T-helper 2 cell treated with Interferon-gamma antibody and Interleukin-4, amounts not matched to agents 100 ng/mL and 5 ng/mL, for 36 hours (primary cell): ENCODE measurements at regions not wholly inside any gene's neighbourhood (a gene's known extent, or its start where the extent isn't known, plus 50 kb on each side); places are given as distances from the start of the nearest gene placed in this dataset.
"Not testable (repeated sequence)": the region's sequence is repeated elsewhere in the genome, so short reads cannot be mapped to it uniquely, and the experiment has no call there.

Source experiments
- intact Hi-C: fragments of 100-400 bp; cut with micrococcal nuclease; formaldehyde crosslinking; loops from one replicate; pipeline ENCODE4 v1.15.1; 2023

DNA sequence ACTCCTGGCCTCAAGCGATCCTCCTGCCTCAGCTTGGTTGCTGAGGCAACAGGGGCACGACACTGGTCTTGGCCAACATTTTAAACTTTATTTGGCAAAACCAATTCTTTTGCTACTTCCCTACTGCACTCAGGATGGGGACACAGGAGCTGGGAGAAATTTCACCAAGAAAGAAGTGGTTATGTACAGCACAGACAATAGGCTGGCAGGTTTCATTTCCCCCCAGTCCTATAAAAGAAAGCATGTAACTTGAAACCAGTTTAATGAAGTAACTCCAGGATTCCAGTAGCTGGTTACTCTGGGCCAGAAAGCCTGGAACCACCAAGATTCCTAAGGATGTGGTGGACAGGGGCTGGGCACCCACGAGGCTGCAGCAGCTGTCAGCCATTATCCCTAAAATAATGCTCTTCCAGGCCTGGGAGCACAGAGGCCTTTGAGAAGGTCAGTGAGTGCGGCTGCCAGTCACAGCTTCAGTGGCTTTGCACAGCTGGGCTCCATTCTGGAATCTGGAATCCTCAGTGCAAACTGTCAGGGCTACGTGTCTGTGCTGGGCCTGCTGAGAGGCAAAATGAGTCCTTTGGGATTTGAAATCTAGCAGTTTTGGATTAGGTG, 142.3 kb upstream of the ITGA6 start:
- intact Hi-C loops = no loop called here

DNA sequence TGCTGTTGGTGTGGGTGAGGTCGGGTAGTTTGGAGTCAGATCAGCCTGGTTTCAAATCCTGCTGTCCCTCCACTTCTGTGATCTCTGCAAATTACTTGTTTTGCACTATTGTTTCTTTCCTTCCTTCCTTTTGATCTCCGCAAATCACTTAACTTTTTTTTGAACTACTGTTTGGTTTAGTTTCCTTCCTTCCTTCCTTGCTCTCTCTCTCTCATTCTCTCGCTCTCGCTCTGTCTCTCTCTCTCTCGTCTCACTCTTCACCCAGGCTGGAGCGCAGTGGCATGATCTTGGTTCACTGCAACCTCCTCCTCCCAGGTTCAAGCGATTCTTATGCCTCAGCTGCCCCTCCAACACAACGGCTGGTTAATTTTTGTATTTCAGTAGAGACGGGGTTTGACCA, 141.6 kb upstream of the ITGA6 start:
- intact Hi-C loops = no loop called here

DNA sequence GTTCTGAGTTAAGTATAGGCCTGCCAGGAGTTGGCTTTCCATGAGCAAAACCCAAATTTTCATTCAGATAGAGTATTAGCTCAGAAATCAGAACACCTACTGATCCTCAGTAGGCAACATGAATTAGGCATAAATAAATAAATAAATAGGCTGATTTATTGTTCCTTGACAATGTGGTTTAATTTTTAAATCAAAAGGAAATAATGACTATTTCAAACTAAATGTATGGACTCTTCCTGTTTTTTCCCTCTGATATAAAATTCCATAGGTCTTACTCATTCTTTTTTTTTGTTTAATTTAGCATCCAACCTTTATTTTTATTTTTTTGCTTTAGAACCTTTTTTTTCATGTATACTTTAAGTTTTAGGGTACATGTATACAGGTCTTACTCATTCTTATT, 140.2 kb upstream of the ITGA6 start:
- intact Hi-C loops = no loop called here

DNA sequence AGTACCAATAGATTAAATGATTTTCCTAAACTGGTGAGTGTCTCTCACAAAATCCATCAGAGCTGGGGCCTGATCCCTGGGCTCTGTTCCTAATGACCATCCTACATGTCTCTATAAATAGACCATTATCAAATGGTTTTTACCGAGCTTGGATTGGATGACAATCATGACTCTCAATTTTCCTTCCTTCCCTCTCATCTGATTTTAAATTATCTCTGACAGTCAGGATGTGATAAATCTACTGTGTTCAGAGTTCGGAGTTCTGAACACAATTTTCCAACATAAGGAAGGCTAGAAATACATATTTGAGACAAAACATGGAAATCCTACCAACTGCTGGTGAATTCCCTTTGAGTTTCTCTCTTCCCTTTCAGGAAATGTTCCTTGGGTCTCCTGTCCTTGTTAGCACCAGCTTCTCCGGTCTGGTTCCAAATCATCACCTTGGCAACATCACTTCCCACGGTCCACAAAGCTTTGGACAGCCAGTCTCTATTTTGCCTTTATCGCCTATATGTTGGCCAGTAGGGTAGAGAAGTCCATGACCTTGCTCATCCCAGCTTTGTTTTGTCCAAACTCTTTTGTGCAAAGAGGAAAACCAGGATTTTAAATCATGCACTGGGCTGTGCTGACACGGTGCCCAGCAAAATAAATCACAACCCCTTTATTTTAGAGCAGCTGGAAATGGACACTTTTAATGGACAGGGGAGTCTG, 139.6 kb upstream of the ITGA6 start:
- intact Hi-C loops = no loop called here

DNA sequence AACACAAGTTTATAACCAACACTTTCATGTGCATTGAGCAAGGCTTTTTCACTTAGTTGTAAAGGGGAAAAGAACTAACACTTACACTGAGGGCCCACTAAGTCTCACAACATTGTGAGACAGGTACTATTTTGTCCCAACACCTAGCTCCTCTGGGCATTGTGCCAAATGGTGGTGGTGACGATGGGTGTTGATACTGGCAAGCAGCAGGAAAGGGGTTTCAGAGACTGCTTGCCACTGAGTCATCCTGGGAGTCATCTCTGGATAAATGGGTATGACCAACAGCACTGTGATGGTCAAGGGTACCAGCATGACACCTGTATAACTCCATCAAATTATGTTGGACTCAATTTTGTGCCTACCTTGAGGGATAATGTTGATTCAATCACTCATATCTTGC, 138.8 kb upstream of the ITGA6 start:
- intact Hi-C loops = no loop called here

DNA sequence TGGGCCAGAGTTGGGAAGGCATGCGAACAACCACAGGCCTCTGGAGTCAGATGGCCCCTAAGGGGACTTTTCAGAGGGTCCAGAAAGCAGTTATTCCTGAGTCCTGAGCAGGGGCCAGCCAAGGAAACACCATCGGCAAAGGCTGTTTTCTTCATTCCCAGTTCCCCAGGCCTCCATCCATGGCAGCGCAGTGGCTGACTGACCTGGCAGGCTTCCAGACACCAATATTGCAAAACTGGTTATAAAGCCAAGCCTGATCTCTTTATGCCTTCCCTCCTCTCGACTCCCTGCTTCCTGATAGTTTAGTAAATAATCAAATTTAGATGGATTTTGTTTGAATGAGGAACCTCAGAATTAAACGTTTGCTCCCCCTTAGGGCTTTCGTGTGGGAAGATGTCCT, 133.4 kb upstream of the ITGA6 start:
- intact Hi-C loops = no loop called here

DNA sequence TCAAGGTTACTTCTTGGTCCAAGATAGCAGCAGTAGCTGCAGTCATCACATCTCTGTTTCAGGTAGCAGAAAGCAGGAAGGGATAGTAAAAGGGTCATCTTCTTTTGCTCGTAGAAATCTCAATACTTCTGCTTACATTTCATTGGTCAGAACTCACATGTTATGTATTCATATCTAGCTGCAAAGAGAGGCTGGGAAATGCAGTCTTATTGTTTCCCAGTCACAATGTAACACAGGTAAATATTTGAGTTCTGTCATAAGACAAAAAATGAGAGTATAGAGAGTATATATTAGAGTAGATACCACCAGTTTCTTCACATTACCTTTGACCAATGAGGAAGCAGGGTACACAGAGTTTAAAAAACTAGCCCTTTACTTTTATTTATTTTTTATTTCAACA, 132.4 kb upstream of the ITGA6 start:
- intact Hi-C loops = no loop called here

DNA sequence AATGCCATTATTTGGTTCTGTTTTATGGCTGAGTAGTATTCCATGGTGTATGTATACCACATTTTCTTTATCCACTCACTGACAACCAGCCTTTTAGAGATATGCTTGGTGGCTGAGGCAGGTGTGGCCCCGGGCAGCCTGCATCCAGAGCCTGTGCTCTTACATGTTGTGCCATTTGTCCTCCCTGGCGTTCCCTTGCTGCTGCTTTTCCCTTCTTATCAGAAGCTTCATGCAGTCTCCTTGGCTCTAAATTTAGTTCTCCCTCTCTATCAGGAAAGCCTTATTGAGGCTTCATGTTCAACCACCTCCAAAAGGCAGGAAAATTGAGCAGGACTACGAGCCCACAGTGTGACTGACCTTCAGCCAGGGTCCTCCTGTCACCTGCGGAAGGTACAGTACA, 131.7 kb upstream of the ITGA6 start:
- intact Hi-C loops = no loop called here

DNA sequence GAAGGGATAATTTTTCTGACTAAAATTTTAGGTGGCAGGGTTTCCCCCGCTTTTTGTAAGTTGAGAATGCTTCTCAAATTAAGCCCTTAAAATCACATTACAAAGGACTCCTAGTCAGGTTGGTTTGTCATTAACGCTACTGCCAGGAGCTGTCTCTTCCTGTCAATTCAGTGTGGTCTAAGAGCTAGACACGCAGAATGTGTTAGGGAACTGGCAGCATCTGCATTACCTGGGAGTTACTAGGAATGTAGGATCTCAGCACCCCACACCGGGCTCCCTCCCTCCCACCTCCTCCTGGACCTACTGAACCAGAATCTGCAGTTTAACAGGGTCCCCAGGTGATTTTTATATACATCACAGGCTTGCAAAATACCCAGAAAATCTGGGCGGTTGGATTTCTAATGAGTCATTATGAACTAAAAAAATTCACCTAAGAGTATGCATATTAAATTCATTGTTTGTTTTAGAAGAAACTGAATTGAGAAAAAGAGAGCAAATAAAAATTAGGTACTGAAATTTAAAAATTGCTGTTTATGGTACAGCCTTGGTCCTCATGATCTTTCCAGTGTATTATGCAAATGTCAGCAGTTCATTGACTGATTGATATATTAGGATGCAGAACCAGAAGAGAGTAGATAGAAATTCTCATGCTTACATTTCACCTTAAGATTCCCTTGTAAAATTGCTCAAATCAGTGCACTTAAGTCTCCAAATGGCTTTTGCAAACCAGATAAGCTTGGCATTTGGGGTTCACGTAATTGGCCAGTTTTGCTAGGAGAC, 130.9 kb upstream of the ITGA6 start:
- intact Hi-C loops = no loop called here

DNA sequence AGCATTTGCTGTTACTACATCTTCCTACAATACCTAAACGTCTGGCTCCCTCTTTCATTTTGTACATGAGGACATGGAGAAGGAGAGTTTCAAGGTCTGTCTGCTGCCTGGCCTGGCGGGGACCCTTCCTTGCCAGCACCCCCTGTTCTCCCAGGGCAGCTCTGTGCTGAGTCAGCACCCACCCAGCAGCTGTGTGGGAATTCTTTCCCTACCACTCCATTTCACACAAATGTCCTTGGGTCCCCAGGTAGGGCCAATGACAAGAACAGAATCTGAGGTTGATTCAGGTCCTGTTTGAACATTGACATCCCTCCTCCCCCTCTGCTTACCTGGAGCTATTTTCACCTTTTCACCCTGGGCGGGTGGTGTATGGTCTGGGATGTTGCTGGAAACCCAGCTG, 129.9 kb upstream of the ITGA6 start:
- intact Hi-C loops = no loop called here

DNA sequence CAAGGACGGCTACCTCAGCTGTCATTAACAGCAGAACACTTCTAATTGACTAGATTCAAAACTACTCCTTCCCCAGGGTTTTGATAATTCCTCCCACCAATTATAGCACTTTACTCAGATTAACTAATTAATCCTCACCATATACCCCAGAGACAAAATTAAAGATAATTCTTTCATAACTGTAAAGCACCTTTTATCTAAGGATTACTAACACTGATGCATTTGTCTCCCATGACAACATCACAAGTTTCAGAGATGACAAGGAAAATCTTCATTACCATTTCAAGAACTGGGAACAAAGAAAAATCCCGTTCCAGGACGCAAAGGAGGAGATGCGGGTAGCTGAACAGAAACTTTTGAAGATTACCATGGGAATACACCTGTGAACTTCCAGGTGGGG, 129.4 kb upstream of the ITGA6 start:
- intact Hi-C loops = no loop called here

DNA sequence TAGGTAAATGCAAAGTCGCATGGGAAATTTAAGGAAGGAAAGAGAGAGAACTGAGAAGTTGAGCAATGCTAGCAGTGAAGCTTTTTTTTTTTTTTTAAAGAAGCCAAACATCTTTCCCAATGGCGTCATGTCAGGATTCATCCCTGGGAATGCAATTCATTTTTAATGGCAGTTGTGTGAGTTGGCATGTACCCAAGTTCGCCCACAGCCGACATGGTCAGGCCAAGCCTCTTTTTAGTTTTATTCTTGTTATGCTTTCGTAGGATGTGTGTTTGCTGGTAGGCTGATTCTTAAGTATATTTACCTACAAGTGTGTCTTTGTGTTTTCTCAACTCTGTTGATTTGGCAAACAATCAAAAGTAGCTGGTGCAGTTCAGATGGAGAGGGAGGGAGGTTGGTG, 127.6 kb upstream of the ITGA6 start:
- intact Hi-C loops = no loop called here

DNA sequence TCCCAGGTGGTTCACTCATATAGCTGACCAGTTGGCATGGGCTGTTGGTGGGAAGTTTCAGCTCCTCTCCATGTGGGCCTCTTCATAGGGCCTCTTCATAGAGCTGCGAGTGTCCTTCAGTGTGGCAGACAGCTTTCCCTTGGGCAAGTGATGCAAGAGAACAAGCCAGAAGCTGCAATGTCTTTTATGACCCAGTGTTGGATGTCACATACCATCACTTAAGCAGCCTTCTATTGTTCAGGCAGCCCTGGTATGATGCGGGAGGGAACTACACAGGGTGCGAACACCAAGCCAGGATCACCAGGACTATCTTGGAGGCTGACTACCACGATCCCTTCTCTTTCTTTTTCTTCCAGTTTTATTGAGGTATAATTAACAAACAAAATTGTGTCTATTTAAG, 126.5 kb upstream of the ITGA6 start:
- intact Hi-C loops = no loop called here

DNA sequence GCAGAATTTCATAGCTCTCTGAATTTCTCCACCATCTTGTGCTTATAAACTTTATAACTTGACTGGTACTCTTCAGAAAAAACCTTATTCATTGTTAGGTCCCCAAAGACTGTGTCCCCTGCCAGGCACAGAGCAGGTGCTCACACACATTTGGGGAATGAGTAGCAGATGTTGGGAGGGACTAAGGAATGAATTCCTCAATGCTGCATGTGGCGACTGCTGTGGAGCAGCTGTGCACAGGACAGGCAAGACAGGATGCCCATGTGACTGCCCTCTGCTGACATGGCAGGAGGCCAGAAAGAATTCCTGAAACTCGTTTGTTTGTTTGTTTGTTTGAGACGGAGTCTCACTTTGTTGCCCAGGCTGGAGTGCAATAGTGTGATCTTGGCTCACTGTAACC, 122.3 kb upstream of the ITGA6 start:
- intact Hi-C loops = no loop called here

DNA sequence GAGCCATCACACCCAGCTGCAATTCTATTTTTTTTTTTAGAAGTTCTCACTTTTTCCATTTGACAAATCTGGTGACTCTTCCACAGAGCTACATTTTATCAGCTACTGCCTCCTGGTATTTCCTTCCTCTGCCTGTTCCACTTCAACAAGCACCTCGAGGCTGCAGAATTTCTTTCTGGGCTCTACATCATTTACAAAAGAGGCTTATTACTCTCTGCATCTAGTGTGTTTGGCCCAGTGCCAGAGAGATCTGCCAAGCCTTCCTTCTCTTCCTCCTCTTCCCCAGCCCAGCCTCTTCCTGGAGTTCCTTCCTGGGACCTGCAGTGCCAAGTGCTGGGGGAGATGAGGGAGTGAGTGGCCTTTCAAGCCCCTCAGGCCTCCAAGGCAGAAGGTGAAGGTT, 119.6 kb upstream of the ITGA6 start:
- intact Hi-C loops = no loop called here

DNA sequence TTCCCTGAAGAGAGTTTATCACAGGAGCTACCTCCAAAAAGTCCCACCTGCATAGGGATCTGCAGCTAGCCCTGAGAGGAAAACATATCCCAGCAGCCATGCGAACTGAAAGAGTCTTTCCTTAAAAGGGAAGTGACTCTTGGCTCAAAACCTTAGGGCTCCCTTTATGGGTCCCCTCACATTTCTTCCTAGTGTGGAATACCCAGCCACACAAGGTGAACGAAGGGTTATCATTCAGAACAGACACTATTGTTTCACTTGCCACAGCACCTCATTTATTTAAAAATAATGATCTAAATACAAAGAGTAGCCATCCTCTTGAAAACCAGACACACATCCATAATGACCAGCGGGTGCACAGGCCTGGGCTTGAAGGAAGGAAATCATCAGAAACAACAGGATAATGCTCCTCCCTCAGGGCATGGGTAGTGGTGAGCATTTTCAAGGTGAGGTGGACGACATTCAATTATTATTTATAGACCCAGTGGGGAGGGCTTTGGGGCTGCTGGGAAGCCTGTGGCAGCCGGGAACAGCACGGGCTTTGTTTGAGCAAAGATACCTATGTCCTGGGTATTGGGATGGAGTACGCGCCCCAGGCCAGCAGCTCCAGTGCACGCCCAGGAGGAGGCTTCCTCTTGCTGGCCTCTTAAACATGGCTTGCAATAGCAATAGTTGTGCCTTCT, 119.0 kb upstream of the ITGA6 start:
- intact Hi-C loops = no loop called here

DNA sequence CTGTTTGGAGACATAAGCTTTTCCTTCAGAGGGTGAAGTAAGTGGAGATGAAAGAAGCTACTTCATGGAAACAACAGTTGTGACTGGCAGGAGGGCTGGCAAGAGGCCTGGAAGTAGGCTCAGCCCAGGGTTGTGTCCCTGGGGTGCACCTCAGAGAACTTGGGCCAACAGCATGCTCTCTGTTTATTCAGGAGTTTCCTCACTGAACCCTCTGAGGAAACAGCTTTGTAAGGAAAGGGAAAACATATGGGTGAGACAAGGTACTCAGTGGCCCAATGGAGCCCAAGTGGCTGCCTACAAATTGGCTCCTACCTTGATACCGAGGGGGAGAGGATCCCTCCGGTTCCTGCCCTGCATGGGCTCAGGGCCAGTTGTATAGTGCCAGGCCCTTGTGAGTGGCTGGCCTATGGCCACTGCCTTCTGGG, 115.5 kb upstream of the ITGA6 start:
- intact Hi-C loops = no loop called here

DNA sequence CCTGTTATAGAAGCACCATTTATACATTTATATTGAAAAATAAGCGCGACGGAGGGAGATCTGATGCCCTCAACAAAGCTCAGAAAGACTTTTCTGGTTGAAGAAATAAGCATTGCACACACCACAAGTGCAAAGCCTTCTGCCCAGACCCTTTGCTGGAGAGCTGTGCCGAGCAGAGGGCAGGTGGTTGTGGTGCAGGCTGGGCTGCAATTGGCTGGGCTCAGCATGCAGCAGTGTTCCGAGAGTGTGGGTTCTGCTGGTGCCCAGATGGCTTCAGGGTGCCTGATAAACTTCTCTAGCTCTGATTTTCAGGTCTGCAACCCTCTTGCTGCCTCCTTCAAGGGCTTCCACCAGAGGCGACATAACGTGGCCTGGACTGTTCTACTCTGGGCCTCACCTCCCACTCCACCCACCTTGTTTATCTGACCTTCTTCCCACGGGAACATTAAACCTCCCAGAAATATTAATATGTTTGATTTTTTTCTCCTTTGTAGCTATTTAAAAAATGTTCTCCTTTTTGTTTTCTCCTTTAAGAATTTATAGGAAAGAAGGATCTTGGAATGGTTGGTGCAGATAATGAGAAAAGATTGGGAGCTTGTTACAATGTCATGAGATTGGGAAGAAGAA, 113.6 kb upstream of the ITGA6 start:
- intact Hi-C loops = no loop called here

DNA sequence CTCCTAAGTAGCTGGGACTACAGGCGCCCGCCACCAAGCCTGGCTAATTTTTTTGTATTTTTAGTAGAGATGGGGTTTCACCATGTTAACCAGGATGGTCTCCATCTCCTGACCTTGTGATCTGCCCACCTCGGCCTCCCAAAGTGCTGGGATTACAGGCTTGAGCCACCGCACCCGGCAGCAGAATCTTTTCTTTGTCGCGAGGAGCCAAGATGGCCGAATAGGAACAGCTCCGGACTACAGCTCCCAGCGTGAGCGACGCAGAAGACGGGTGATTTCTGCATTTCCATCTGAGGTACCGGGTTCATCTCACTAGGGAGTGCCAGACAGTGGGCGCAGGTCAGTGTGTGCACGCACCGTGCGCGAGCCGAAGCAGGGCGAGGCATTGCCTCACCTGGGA, 112.3 kb upstream of the ITGA6 start:
- intact Hi-C loops = not testable (repeated sequence)

DNA sequence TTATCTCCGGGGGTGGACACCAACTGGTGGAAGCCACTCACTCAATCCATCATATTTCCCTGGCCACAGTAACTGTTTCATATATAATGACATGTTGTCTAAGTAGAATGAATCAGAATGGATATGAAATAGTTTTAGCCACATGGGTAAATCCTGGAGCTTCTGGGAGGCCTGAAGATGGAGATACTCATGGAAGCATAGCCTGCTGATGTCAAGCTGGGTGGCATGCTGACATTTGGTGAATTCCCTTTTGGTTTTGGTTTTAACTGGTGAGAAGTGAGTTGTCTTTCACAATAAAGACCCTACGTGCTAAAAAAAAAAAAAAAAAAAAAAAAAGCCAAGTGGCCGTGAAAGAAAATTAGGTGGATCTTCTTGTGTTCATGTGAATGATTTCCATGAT, 105.3 kb upstream of the ITGA6 start:
- intact Hi-C loops = no loop called here

DNA sequence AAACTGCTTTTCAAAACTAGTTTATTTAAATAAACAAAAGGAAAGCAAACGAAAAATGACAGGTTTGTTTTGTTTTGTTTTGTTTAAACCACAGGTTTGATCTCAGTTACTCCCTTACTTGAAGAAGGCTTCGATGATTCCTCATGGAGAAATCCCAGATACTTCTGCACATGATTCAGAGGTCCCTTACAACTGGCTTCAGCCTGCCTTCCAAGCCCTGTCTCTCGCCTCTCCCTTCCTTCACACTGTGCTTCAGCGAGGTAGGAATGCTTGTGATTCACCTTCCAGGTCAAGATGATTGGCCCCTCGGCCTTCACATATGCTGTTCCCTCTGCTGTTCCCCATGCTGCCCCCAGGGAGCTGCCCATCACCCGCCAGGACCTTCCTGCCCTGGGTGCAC, 104.1 kb upstream of the ITGA6 start:
- intact Hi-C loops = no loop called here
